OCI-LY3 (cell line): ENCODE measurements at regions not wholly inside any gene's neighbourhood (a gene's known extent, or its start where the extent isn't known, plus 50 kb on each side); places are given as distances from the start of the nearest gene placed in this dataset.

ENCODE experiments used
- EZH2phosphoT487 ChIP-seq: fragments of 200-600 bp; shearing (Covaris generic); IDR thresholded peaks from 2 replicates; pipeline ENCODE4 v1.6.1; 2018; ENCODE audit warnings: antibody characterized with exemption, mixed run types, low read depth
- TF ChIP-seq, protein P1 (sequence below): fragments of 200-600, 300-600 bp; sonication (generic); IDR thresholded peaks from 2 replicates; pipeline ENCODE4 v1.5.1; 2014; ENCODE audit warnings: antibody characterized with exemption, low read length, low read depth

- TF ChIP-seq, protein P1, sequence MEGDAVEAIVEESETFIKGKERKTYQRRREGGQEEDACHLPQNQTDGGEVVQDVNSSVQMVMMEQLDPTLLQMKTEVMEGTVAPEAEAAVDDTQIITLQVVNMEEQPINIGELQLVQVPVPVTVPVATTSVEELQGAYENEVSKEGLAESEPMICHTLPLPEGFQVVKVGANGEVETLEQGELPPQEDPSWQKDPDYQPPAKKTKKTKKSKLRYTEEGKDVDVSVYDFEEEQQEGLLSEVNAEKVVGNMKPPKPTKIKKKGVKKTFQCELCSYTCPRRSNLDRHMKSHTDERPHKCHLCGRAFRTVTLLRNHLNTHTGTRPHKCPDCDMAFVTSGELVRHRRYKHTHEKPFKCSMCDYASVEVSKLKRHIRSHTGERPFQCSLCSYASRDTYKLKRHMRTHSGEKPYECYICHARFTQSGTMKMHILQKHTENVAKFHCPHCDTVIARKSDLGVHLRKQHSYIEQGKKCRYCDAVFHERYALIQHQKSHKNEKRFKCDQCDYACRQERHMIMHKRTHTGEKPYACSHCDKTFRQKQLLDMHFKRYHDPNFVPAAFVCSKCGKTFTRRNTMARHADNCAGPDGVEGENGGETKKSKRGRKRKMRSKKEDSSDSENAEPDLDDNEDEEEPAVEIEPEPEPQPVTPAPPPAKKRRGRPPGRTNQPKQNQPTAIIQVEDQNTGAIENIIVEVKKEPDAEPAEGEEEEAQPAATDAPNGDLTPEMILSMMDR, result no peak
- no peak for TF ChIP-seq EZH2phosphoT487
Observed at GRCh38 chr14:86404425-86404824, 874.5 kb downstream of the FLRT2 start.
